Esophagus squamous epithelium (tissue), 4 donors: ENCODE measurements at regions not wholly inside any gene's neighbourhood (a gene's known extent, or its start where the extent isn't known, plus 50 kb on each side); places are given as distances from the start of the nearest gene placed in this dataset.

Source experiments
- CTCF ChIP-seq, 6 experiments: fragments of 450-650 bp in 4 of 6; fragments of 200-600 bp in 2 of 6; sonication (generic) in 2 of 6; IDR thresholded peaks; one replicate each; pipeline ENCODE4 v1.5.1; 2016 to 2019; ENCODE audit warnings: antibody characterized with exemption in 6 of 6, mild to moderate bottlenecking in 4 of 6, moderate library complexity in 4 of 6
- POLR2A ChIP-seq, 4 donors: fragments of 450-650 bp; IDR thresholded peaks; one replicate each; pipeline ENCODE4 v1.6.1; 2017; ENCODE audit warnings: antibody characterized with exemption in 4 of 4, mild to moderate bottlenecking in 4 of 4, moderate library complexity in 3 of 4

GRCh38 chr5:124161266-124161665 lies 585.2 kb downstream of the ZNF608 start:
- no peak for TF ChIP-seq POLR2A (IDR thresholded peaks at IDR 0.05)
- TF ChIP-seq CTCF (IDR thresholded peaks at IDR 0.05), result no peak
